Pons (tissue), 1 donor: ENCODE measurements at regions not wholly inside any gene's neighbourhood (a gene's known extent, or its start where the extent isn't known, plus 50 kb on each side); places are given as distances from the start of the nearest gene placed in this dataset.

Experiments
- DNase-seq: peaks from one replicate; pipeline ENCODE4 v3.0.0-alpha.2; 2016; ENCODE audit warnings: low spot score

GRCh38 chrX:112910418-112910817 is 69.8 kb upstream of the AMOT start:
- no peak for DNase-seq

DNA sequence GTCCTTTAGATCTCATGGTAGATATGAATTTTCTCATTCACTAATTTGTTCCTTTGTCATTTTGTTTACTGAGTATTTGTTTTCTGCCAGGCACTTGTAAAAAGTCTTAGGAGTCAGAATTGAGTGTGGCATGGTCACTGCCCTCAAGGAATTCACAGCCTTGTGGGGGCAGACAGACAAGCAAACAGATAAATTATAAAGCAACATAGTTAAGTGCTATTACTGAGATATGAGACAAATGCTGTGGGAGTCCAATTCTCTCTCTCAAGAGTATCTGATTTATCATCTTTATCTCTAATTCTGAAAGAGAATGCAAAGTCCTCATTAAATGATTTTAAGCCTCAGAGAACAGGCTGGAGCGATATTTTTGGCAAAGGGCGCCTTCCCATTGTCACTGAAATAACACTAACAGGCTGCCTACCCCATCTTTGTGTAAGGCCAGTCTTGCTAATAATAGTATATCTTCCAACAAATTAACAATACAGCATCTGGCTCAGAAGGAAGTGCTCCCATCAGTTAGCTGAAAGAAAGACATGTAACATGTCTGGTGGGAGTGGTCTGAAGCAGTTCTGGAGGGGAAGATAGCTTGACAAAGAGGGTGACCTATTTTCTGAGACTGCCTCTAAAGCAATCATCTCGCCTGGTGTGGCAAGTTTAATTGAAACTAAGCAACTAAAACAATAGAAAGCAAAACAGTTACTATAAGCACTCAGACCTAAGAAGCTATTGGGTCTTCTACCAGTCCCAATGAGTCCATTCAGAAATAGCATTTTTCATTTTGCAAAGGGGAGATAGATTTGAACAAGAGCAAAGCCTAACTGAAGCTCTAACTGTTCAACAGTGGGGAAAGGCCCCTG is 61.5 kb upstream of the AMOT start:
- no peak for DNase-seq

DNA sequence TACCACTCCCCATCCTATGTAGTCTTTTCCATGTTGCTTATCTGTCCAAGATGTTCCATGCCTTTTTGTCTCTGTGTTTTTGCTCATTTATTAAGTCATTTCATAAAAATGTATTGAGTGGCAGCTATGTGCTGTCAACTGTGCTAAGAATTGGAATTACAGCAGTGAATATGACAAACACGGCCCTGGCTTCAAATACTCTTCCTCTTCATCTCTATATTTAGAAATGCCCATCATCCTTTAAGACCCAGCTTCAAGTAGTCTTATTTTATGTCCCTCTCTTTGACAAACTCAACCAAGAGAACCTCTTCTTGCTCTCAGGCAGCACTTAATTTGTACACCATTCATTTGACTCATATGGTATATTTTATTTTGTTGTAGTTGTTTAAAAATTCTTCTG is 55.4 kb upstream of the AMOT start:
- DNase-seq = no peak
